Gastroesophageal sphincter (tissue), 3 donors: ENCODE measurements at regions not wholly inside any gene's neighbourhood (a gene's known extent, or its start where the extent isn't known, plus 50 kb on each side); places are given as distances from the start of the nearest gene placed in this dataset.

Source experiments
- CTCF ChIP-seq, 4 experiments: fragments of 200-600 bp in 2 of 4; fragments of 450-650 bp in 2 of 4; sonication (generic) in 1 of 4; IDR thresholded peaks; one replicate each; pipeline ENCODE4 v1.5.1; 2017 to 2019; ENCODE audit warnings: antibody characterized with exemption in 4 of 4, mild to moderate bottlenecking in 2 of 4, moderate library complexity in 2 of 4
- EP300 ChIP-seq: sonication (generic); formaldehyde crosslinking; IDR thresholded peaks from one replicate; pipeline ENCODE4 v1.6.1; 2017; ENCODE audit warnings: antibody characterized with exemption, mild to moderate bottlenecking

GRCh38 chr18:64707052-64707451 lies 558.2 kb upstream of the LINC00305 start:
- no peak for TF ChIP-seq CTCF (IDR thresholded peaks at IDR 0.05)
- no peak for TF ChIP-seq EP300
